Endodermal cell (in vitro differentiated cells): ENCODE measurements at regions not wholly inside any gene's neighbourhood (a gene's known extent, or its start where the extent isn't known, plus 50 kb on each side); places are given as distances from the start of the nearest gene placed in this dataset.
A peak's percentile ranks its signal among the peaks of the same experiment; 100 is the strongest.

Experiments
- DNase-seq: peaks from one replicate; pipeline ENCODE4 v3.0.0-alpha.2; 2017
- H3K27ac ChIP-seq: 2 replicates; pipeline ENCODE4 v1.5.1; 2013; ENCODE audit warnings: mild to moderate bottlenecking, low read depth, low read length, moderate library complexity
- H3K27me3 ChIP-seq: 2 replicates; pipeline ENCODE4 v1.6.1; 2013; ENCODE audit warnings: mild to moderate bottlenecking, low read length, moderate library complexity; ENCODE audit not compliant: insufficient read depth, control insufficient read depth, poor library complexity, severe bottlenecking
- H3K36me3 ChIP-seq: 2 replicates; pipeline ENCODE4 v1.7.0; 2013; ENCODE audit warnings: mild to moderate bottlenecking, low read length, moderate library complexity; ENCODE audit not compliant: control insufficient read depth, insufficient read depth
- H3K4me1 ChIP-seq: one replicate; pipeline ENCODE4 v1.7.0; 2013; ENCODE audit warnings: low read length; ENCODE audit not compliant: control insufficient read depth, insufficient read depth
- H3K4me3 ChIP-seq: 2 replicates; pipeline ENCODE4 v1.5.1; 2013; ENCODE audit warnings: mild to moderate bottlenecking, low read length, moderate library complexity
- H3K9ac ChIP-seq: 2 replicates; pipeline ENCODE4 v1.6.1; 2013; ENCODE audit warnings: mild to moderate bottlenecking, low read length, moderate library complexity; ENCODE audit not compliant: poor library complexity, severe bottlenecking; ENCODE audit errors: extremely low read depth
- H3K9me3 ChIP-seq: 2 replicates; pipeline ENCODE4 v1.6.1; 2013; ENCODE audit warnings: mild to moderate bottlenecking, low read length, moderate library complexity; ENCODE audit not compliant: control insufficient read depth
- H3K27ac Mint-ChIP-seq: 2 replicates; pipeline ENCODE4 v1.8.0; 2020; ENCODE audit warnings: mixed read lengths
- H3K27me3 Mint-ChIP-seq: 2 replicates; pipeline ENCODE4 v1.8.0; 2021; ENCODE audit warnings: mild to moderate bottlenecking, mixed read lengths; ENCODE audit not compliant: insufficient read depth
- H3K36me3 Mint-ChIP-seq: 2 replicates; pipeline ENCODE4 v1.8.0; 2020; ENCODE audit warnings: low read depth, mixed read lengths
- H3K4me1 Mint-ChIP-seq: 2 replicates; pipeline ENCODE4 v1.8.0; 2020; ENCODE audit warnings: mixed read lengths
- H3K4me3 Mint-ChIP-seq: 2 replicates; pipeline ENCODE4 v1.8.0; 2020; ENCODE audit warnings: mild to moderate bottlenecking, moderate library complexity, mixed read lengths
- H3K9me3 Mint-ChIP-seq: 2 replicates; pipeline ENCODE4 v1.8.0; 2020; ENCODE audit warnings: mild to moderate bottlenecking, mixed read lengths
- WGBS, 2 experiments: methylation state at CpG; one replicate each; pipeline versions ENCODE4 v1.1.5 to v1.1.7; 2013; ENCODE audit warnings: missing lambda C conversion rate in 2 of 2, mixed read lengths in 1 of 2; ENCODE audit not compliant: insufficient coverage in 1 of 2, insufficient read length in 1 of 2; 5-methylcytosine and 5-hydroxymethylcytosine counted together
- TF ChIP-seq, protein P1 (sequence below): fragments of 200-600 bp; sonication (generic); conservative IDR thresholded peaks from 2 replicates; pipeline ENCODE4 v1.5.0; 2021; ENCODE audit warnings: antibody characterized with exemption, mild to moderate bottlenecking

DNA sequence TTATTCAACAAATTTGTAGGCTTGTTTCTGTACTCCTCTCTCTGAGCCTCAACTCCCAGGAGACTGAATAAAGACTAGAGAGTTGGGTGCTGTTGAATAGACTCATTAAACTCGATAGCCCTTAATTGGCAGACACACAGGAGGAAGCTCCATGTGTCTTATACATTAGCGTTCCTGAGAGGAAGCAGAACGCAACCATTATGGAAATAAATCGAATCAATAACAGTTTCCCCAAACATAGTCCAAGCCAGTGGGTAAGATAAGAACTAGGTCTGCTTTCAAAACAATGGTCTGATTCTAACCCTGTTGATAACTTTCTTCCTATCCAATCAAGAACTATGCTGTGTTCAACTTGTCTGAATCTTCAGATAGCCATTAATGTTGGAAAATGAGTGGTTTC is 118.1 kb upstream of the FNDC3A start:
- H3K27me3 ChIP-seq, result no peaks in the 10 kb centered on the region

DNA sequence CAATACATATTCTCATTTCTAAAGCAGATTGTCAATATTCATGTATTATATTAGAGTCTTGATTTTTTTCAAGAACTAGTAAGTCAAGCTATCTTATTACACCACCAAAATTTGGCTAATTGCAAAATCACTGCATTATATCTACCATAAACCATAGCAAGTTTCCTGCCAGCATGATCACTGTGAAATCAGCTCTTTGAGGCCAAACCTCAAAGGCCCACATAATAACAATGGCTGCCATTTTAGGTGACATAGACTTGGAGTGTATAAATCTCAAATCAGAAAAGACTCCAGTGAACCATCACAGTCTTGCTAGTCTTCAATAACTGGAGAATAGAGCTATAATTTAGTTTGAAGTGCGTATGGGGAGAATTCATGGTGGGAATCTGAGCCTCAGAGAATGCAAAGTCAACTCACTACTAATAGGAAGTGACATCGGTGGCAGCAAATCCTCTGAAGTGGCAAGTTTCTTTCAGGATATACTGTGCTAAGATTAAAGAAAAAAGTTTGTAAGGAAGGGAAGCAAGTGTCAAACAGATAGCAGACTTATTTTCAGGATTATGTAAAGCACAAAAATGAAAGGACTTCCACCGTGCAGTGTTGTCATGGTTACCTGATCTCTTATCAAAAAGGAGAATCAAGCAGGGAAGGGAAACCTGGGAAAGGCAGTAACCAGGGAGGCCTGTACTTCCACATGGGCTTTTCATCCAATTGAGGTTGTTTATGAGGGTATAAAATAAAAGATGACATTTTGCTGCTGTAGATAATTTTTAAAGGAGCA is 117.4 kb upstream of the FNDC3A start:
- no peaks in the 10 kb centered on the region for H3K36me3 Mint-ChIP-seq
- TF ChIP-seq, protein P1, sequence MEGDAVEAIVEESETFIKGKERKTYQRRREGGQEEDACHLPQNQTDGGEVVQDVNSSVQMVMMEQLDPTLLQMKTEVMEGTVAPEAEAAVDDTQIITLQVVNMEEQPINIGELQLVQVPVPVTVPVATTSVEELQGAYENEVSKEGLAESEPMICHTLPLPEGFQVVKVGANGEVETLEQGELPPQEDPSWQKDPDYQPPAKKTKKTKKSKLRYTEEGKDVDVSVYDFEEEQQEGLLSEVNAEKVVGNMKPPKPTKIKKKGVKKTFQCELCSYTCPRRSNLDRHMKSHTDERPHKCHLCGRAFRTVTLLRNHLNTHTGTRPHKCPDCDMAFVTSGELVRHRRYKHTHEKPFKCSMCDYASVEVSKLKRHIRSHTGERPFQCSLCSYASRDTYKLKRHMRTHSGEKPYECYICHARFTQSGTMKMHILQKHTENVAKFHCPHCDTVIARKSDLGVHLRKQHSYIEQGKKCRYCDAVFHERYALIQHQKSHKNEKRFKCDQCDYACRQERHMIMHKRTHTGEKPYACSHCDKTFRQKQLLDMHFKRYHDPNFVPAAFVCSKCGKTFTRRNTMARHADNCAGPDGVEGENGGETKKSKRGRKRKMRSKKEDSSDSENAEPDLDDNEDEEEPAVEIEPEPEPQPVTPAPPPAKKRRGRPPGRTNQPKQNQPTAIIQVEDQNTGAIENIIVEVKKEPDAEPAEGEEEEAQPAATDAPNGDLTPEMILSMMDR, result no peak
- 80 to 86% methylated on average over 3 of the region's 3 CpGs for WGBS, 2 experiments
- Histone ChIP-seq H3K36me3 (no peaks in the 10 kb centered on the region), H3K27ac (no peak overlapping the region), H3K9ac (no peak overlapping the region), H3K9me3 (no peaks in the 10 kb centered on the region), H3K4me1 (peaks cover 7% of the 10 kb centered on the region), H3K27me3 (no peaks in the 10 kb centered on the region), H3K4me3 (no peak overlapping the region)
- H3K9me3 Mint-ChIP-seq, result peaks cover 4% of the 10 kb centered on the region
- H3K27ac Mint-ChIP-seq, result peak overlapping the region; percentile 70
- peaks cover 36% of the 10 kb centered on the region for H3K4me1 Mint-ChIP-seq
- DNase-seq, result no peak
- H3K27me3 Mint-ChIP-seq, result no peaks in the 10 kb centered on the region
- no peak overlapping the region for H3K4me3 Mint-ChIP-seq

More for the DNA sequence above, 118.1 kb upstream of the FNDC3A start:
- Histone ChIP-seq H3K9ac (no peak overlapping the region), H3K4me3 (no peak overlapping the region), H3K27ac (no peak overlapping the region), H3K36me3 (no peaks in the 10 kb centered on the region), H3K4me1 (peaks cover 7% of the 10 kb centered on the region), H3K9me3 (no peaks in the 10 kb centered on the region)
- DNase-seq, result no peak
- peaks cover 4% of the 10 kb centered on the region for H3K9me3 Mint-ChIP-seq
- WGBS, 2 experiments, result 97 to 98% methylated on average over 4 of the region's 4 CpGs
- TF ChIP-seq, protein P1, result no peak
- H3K27me3 Mint-ChIP-seq, result no peaks in the 10 kb centered on the region
- H3K27ac Mint-ChIP-seq, result no peak overlapping the region
- no peak overlapping the region for H3K4me3 Mint-ChIP-seq
- no peaks in the 10 kb centered on the region for H3K36me3 Mint-ChIP-seq
- peaks cover 40% of the 10 kb centered on the region for H3K4me1 Mint-ChIP-seq

DNA sequence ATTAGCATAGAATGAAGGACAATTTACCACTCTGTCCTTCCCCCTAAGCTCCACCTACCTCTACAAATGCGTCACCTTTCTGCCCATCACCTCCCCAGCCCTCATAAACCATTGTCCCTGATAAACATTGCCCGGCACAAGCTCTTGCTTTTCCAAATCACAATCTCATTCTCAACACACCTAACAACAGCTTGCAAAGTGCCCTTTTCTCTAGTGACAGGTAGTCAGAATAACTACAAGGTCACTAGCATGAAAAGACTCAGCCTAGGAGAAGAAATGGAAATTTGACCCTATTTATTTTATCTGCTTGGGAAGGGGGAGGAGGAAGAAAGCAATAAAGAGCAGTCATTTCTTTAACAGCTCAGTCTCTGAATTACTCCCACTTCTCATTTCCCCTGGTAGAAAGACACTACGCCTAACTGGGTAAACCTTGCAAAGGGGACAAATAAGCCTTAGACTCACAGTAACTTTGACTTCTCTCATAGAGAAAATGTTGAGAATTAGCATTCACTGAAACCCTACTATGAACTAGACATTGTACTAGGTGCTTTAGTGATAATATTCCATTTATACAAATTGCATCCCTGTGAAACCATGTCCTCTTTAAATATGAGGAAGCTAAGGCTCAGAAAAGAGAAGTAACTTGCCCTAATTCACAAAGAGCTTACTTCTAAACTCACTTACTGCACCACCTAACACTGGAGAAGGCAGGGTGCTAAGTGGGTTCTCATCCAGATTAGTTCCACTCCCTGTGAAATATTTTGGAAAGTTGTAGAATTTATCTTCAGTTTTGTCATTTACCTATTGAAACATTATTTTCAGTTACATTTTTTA is 116.2 kb upstream of the FNDC3A start:
- Histone ChIP-seq H3K27ac (no peak overlapping the region), H3K9me3 (no peaks in the 10 kb centered on the region), H3K9ac (no peak overlapping the region), H3K4me1 (peaks cover 7% of the 10 kb centered on the region), H3K4me3 (no peak overlapping the region), H3K36me3 (no peaks in the 10 kb centered on the region), H3K27me3 (no peaks in the 10 kb centered on the region)
- no peaks in the 10 kb centered on the region for H3K36me3 Mint-ChIP-seq
- peaks cover 30% of the 10 kb centered on the region for H3K4me1 Mint-ChIP-seq
- no peaks in the 10 kb centered on the region for H3K27me3 Mint-ChIP-seq
- H3K9me3 Mint-ChIP-seq, result peaks cover 4% of the 10 kb centered on the region
- TF ChIP-seq, protein P1, result no peak
- 79% methylated on average over 3 of the region's 3 CpGs; no CpG with 5 or more reads in 1 of the 2 experiments for WGBS, 2 experiments
- peak; percentile 57 for DNase-seq
- no peak overlapping the region for H3K4me3 Mint-ChIP-seq
- peak overlapping the region; percentile 10 for H3K27ac Mint-ChIP-seq
